Activated CD8-positive, alpha-beta T cell treated with anti-CD3 and anti-CD28 coated beads for 36 hours (primary cell): ENCODE measurements at regions not wholly inside any gene's neighbourhood (a gene's known extent, or its start where the extent isn't known, plus 50 kb on each side); places are given as distances from the start of the nearest gene placed in this dataset.

ENCODE experiments used
- ATAC-seq: fragments of 200-7000 bp; cut with Tn5 transposase; one replicate; pipeline ENCODE4 v1.10.0; 2021; ENCODE audit warnings: mild to moderate bottlenecking, moderate library complexity
- CTCF ChIA-PET: fragments of 350-600 bp; sonication (Branson Sonifier 250); formaldehyde crosslinking; loops from one replicate; lab custom pipeline; 2021; ENCODE audit warnings: antibody characterized with exemption; lab: Charles Lee
- POLR2A ChIA-PET: fragments of 350-600 bp; sonication (Branson Sonifier 250); formaldehyde crosslinking; loops from one replicate; lab custom pipeline; 2021; ENCODE audit warnings: antibody characterized with exemption; lab: Charles Lee
- DNase-seq: peaks from one replicate; pipeline ENCODE4 v3.0.0-alpha.2; 2020
- H3K27ac Mint-ChIP-seq: one replicate; pipeline ENCODE4 v1.8.0; 2021; ENCODE audit warnings: mild to moderate bottlenecking, mixed read lengths
- H3K27me3 Mint-ChIP-seq: one replicate; pipeline ENCODE4 v1.8.0; 2021; ENCODE audit warnings: mixed read lengths
- H3K36me3 Mint-ChIP-seq: one replicate; pipeline ENCODE4 v1.8.0; 2021; ENCODE audit warnings: low read depth, mixed read lengths
- H3K4me1 Mint-ChIP-seq: one replicate; pipeline ENCODE4 v1.8.0; 2021; ENCODE audit warnings: low read depth, mixed read lengths
- H3K4me3 Mint-ChIP-seq: one replicate; pipeline ENCODE4 v1.8.0; 2021; ENCODE audit warnings: mild to moderate bottlenecking, moderate library complexity, mixed read lengths
- H3K9me3 Mint-ChIP-seq: one replicate; pipeline ENCODE4 v1.8.0; 2021; ENCODE audit warnings: mixed read lengths
- CTCF ChIP-seq: fragments of 200-600 bp; IDR thresholded peaks from one replicate; pipeline ENCODE4 v1.8.0; 2022; ENCODE audit warnings: antibody characterized with exemption, mild to moderate bottlenecking
- intact Hi-C: fragments of 100-400 bp; cut with micrococcal nuclease; formaldehyde crosslinking; loops from one replicate; pipeline ENCODE4 v1.10.0; 2022

GRCh38 chr16:79411357-79411756 is 189.2 kb downstream of the MAF start:
- intact Hi-C loops = no loop called here
- no peak for TF ChIP-seq CTCF
- no peaks in the 10 kb centered on the region for H3K36me3 Mint-ChIP-seq
- no peak overlapping the region for H3K4me3 Mint-ChIP-seq
- DNase-seq (no peak), ATAC-seq (no peak)
- ChIA-PET POLR2A (no interaction called here), CTCF (interaction anchor here (1.1 kb wide), 1 partner anchor 23 kb away, joined by 3 read pairs; no protein-coding TSS in a partner anchor)
- peaks cover 13% of the 10 kb centered on the region for H3K4me1 Mint-ChIP-seq
- H3K9me3 Mint-ChIP-seq = no peaks in the 10 kb centered on the region
- H3K27me3 Mint-ChIP-seq = no peaks in the 10 kb centered on the region
- peak overlapping the region; percentile 2 for H3K27ac Mint-ChIP-seq

DNA sequence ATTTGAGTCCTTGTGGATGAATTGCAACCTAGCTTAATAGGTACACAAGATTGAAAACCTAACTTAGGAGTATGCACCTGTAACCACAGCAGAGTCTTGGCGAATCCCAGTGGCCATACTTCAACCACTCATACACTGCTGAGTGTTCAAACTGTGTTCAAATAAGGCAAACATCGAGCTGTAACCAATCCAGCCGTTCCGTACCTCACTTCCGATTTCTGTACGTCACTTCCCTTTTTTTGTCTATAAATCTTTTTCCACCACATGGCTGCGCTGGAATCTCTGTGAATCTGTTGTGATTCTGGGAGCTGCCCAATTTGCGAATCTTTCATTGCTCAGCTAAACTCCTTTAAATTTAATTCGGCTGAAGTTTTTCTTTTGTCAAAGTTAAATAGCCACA is 190.6 kb downstream of the MAF start:
- no peaks in the 10 kb centered on the region for H3K36me3 Mint-ChIP-seq
- DNase-seq (no peak), ATAC-seq (no peak)
- H3K27me3 Mint-ChIP-seq = no peaks in the 10 kb centered on the region
- H3K27ac Mint-ChIP-seq = no peak overlapping the region
- POLR2A ChIA-PET = no interaction called here
- H3K4me3 Mint-ChIP-seq = no peak overlapping the region
- intact Hi-C loops = no loop called here
- CTCF ChIA-PET = no interaction called here
- no peak for TF ChIP-seq CTCF
- no peaks in the 10 kb centered on the region for H3K9me3 Mint-ChIP-seq
- H3K4me1 Mint-ChIP-seq = peaks cover 6% of the 10 kb centered on the region

- H3K4me1 Mint-ChIP-seq = peaks cover 6% of the 10 kb centered on the region
- no peak overlapping the region for H3K4me3 Mint-ChIP-seq
- TF ChIP-seq CTCF = no peak
- ATAC-seq (no peak), DNase-seq (no peak)
- H3K27me3 Mint-ChIP-seq = no peaks in the 10 kb centered on the region
- H3K36me3 Mint-ChIP-seq = no peaks in the 10 kb centered on the region
- intact Hi-C loops = no loop called here
- no peaks in the 10 kb centered on the region for H3K9me3 Mint-ChIP-seq
- ChIA-PET CTCF (no interaction called here), POLR2A (no interaction called here)
- no peak overlapping the region for H3K27ac Mint-ChIP-seq
These were observed 192.2 kb downstream of the MAF start for GRCh38 chr16:79408355-79408754.

DNA sequence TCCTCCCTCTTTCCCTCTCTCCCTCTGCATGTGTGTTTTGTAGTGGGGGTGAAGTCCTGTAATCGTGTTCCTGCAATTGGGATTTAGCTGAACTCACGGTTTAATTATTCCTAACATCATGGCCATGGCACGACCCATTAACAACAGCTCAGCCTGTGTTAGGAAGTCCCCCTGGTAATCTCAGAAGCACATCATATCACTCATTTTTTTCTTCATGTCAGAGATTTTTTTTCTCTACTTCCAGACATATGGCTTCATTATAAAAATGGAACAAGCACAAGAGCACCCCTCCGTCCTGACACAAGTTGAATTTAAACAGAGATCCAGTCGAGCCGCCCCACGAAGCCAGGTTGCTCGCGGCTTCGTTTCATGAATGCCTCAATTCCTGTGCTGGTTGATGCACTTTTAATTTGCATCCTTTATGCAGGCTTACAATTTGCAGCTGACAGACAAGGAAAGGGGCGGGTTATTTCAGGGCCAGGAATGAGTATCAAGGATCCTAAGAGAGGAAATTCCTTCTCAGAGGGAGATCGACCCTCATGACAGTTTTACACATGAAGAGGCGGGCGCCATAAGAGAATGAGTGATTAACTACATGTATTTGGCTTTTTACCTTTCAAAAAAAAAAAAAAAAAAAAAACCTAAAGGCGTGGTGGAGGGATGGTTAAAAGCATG is 192.9 kb downstream of the MAF start:
- CTCF ChIA-PET = no interaction called here
- no peaks in the 10 kb centered on the region for H3K36me3 Mint-ChIP-seq

More for the DNA sequence above, 192.9 kb downstream of the MAF start:
- DNase-seq (no peak), ATAC-seq (no peak)
- no peak overlapping the region for H3K4me3 Mint-ChIP-seq
- no peaks in the 10 kb centered on the region for H3K27me3 Mint-ChIP-seq
- H3K4me1 Mint-ChIP-seq = peaks cover 4% of the 10 kb centered on the region
- H3K9me3 Mint-ChIP-seq = no peaks in the 10 kb centered on the region
- POLR2A ChIA-PET = no interaction called here
- H3K27ac Mint-ChIP-seq = no peak overlapping the region
- intact Hi-C loops = no loop called here
- TF ChIP-seq CTCF = no peak
